Muscle of leg (tissue), 3 donors: ENCODE measurements at regions not wholly inside any gene's neighbourhood (a gene's known extent, or its start where the extent isn't known, plus 50 kb on each side); places are given as distances from the start of the nearest gene placed in this dataset.

Source experiments
- DNase-seq: peaks from one replicate; pipeline ENCODE4 v3.0.0; 2013
- H3K27ac ChIP-seq: one replicate; pipeline ENCODE4 v1.5.1; 2013; ENCODE audit warnings: mild to moderate bottlenecking, low read length, control low read depth
- H3K27me3 ChIP-seq: one replicate; pipeline ENCODE4 v1.6.1; 2013; ENCODE audit warnings: low read length; ENCODE audit not compliant: control insufficient read depth, insufficient read depth
- H3K36me3 ChIP-seq: one replicate; pipeline ENCODE4 v1.6.1; 2013; ENCODE audit warnings: low read length; ENCODE audit not compliant: control insufficient read depth, insufficient read depth
- H3K4me1 ChIP-seq: one replicate; pipeline ENCODE4 v1.6.1; 2013; ENCODE audit warnings: low read length; ENCODE audit not compliant: control insufficient read depth, insufficient read depth
- H3K4me3 ChIP-seq: one replicate; pipeline ENCODE4 v1.5.1; 2013; ENCODE audit warnings: low read length, control low read depth
- H3K9me3 ChIP-seq: replicated peaks from 2 replicates; pipeline ENCODE4 v1.6.1; 2013; ENCODE audit warnings: low read depth, low read length; ENCODE audit not compliant: control insufficient read depth
- WGBS: methylation state at CpG from one replicate; pipeline ENCODE4 v1.1.5; 2013; ENCODE audit warnings: missing lambda C conversion rate; ENCODE audit not compliant: insufficient coverage; 5-methylcytosine and 5-hydroxymethylcytosine counted together

DNA sequence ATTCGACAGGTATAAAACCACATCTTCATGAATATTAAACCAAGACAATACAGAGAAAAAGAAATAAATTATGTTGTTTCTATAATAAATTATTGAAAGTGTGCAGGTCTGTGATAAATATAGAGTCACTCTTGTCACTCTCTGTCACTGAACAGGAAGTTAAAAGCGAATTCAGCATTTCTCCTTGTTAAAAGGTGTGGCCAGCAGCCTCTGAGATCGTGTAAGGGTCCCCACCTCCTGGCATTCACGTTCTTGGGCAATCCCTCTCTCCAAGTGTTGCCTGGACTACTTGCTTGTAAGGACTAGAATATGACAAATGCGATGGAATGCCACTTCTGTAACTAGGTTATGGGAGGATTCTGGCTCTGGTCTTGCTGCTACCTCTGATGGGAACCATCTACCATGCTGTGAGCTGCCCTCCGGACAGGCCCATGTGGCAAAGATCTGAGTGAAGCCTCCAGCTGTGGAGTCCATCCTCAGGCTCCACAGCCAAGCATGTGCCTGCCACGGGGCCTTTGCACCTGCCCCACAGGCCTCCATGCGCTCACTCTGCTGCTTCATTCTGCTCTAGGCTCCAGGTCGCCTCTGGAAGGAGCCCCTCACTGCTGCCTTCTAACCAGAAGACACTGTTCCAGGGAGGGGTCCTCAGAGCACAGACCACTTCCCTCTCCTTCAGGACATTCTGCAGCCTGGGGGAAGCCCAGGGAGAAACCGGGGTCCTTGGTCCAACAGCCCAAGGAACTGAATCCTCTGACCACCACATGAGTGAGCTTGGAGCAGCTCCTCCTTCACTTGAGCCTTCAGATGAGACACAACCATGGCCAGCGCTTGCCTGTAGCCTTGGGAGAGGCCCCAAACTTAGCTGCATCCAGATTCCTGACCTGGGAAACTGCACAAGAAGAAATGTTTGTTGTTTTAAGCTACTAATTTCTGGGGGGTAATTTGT, 202.9 kb upstream of the HDAC4 start:
- 88% methylated on average over 7 of the region's 11 CpGs for WGBS
- Histone ChIP-seq H3K36me3 (no peaks in the 10 kb centered on the region), H3K27me3 (peaks cover 12% of the 10 kb centered on the region), H3K27ac (no peak overlapping the region), H3K4me3 (no peak overlapping the region), H3K4me1 (peaks cover 4% of the 10 kb centered on the region), H3K9me3 (no peaks in the 10 kb centered on the region)
- no peak for DNase-seq

DNA sequence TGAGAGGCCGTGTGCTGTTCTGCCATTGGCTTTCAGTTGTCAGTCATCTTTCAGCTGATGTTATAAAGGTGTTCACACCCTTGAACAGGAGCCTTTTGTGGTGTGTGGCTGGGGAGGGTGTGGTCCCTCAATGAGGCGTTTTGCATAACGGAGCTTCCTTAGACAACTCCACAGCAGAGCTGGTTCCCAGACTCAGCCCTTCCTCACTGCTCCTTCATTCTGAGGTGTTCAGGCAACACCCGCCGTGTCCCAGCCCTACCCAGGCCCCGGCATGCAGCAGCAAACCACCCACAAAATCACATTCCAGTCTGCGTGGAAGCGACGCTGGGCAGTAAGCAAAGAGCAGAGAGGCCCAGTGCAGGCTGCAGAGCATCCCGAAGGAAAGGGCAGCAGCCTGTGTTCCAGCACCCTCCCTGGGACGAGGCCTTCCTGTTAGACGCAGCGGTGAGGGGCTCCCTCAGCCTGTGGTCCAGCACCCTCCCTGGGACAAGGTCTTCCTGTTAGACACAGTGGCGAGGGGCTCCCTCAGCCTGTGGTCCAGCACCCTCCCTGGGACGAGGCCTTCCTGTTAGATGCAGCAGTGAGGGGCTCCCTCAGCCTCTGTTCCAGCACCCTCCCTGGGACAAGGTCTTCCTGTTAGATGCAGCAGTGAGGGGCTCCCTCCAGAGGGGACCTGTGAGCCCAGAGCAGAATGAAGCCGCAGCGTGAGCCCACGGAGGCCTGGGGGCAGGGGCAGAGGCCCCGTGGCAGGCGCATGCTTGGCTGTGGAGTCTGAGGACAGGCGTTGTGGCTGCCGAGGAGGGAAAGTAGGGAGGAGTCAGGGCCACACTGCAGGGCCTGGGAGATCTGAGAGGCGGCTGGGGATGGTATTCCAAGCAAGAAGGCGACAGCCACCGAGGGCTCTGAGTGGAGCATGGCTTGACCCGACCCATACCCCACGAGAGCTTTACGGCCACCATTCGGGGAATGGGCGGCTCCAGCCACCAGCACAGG, 201.8 kb upstream of the HDAC4 start:
- H3K36me3 ChIP-seq: no peaks in the 10 kb centered on the region
- H3K27me3 ChIP-seq: peaks cover 12% of the 10 kb centered on the region
- WGBS: 74% methylated on average over 28 of the region's 30 CpGs

DNA sequence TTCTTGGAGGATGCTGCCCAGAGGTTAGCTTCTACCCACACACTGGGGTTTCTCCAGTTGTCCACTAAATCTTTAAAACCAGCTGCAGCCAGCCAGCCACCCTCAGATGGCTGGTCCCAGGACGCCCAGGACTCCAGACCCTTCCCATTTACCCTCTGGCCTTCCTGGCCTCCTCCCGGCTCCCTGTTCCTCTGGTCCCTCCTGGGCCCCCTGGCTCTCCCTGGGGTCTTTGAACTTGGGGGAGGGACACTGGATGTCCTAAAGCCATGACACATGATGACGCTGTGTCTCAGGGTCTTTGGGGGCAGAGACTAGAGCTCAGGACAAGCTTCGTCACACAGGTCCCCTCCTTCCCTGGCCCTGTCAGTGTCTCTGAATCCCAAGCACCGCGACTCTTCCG, 201.1 kb upstream of the HDAC4 start:
- Histone ChIP-seq H3K36me3 (no peaks in the 10 kb centered on the region), H3K9me3 (no peaks in the 10 kb centered on the region), H3K4me1 (peaks cover 4% of the 10 kb centered on the region), H3K27ac (no peak overlapping the region), H3K27me3 (peaks cover 10% of the 10 kb centered on the region), H3K4me3 (no peak overlapping the region)
- DNase-seq: no peak
- 100% methylated on average over 5 of the region's 7 CpGs for WGBS

More for the DNA sequence above, 201.8 kb upstream of the HDAC4 start:
- peaks cover 4% of the 10 kb centered on the region for H3K4me1 ChIP-seq
- no peak overlapping the region for H3K27ac ChIP-seq
- no peak for DNase-seq
- H3K4me3 ChIP-seq: no peak overlapping the region
- H3K9me3 ChIP-seq: no peaks in the 10 kb centered on the region

DNA sequence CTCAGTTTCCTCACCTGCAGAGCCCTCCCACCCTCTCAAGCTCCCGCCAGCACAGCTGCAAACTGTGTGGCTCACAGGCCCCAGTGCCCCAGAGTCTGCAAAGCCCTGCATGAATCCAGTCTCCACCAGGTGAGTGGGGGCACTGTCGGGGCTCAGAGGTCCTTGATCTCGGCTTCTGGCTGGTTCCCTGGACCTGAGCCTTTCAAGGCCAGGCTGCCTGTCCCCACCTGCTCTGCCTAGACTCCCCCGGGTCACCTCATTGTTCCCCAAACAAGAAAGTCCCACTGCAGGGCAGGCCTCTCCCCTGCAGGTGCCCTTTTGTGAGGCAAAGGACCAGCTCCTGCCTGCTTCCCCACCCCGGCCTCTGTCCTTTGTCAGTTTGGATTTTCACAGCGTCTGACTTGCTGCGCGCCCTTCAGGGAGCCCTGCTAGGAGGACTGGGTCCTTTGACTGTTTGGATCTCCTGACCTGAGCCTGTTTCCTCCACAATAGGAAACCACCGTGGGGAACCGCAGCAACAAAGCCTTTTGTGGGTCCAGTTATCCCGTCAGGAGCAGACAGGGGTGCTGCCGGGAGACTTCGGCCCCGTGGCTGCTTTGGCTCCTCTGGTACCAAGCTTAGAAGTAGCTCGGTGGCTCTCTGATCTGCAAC, 200.5 kb upstream of the HDAC4 start:
- no peak for DNase-seq
- Histone ChIP-seq H3K4me3 (no peak overlapping the region), H3K27ac (no peak overlapping the region), H3K36me3 (no peaks in the 10 kb centered on the region), H3K9me3 (no peaks in the 10 kb centered on the region), H3K27me3 (peaks cover 10% of the 10 kb centered on the region), H3K4me1 (peaks cover 4% of the 10 kb centered on the region)
- WGBS: 78% methylated on average over 15 of the region's 15 CpGs

DNA sequence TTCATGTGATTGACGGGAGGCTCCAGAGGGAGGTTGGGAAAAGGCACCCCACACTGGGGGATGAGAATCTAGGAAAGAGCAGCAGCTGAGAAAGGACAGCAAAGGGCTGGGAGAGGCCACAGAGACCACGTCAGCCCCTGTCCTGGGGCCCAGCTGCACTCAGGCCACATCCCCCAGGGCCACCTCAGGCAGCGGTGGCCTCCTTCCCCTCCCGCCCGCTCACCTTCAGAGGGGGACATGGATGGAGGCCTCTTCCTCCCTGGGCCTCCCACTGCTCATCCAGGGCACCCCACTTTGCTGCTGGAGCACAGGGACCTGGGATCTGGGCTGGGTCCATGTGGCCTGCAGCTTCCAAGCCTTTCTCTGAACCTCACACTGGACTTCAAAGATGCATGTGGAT, 199.8 kb upstream of the HDAC4 start:
- Histone ChIP-seq H3K9me3 (no peaks in the 10 kb centered on the region), H3K27ac (no peak overlapping the region), H3K36me3 (no peaks in the 10 kb centered on the region), H3K4me1 (peaks cover 4% of the 10 kb centered on the region), H3K4me3 (no peak overlapping the region), H3K27me3 (peaks cover 10% of the 10 kb centered on the region)
- WGBS: 90% methylated on average over 4 of the region's 5 CpGs
- DNase-seq: no peak

DNA sequence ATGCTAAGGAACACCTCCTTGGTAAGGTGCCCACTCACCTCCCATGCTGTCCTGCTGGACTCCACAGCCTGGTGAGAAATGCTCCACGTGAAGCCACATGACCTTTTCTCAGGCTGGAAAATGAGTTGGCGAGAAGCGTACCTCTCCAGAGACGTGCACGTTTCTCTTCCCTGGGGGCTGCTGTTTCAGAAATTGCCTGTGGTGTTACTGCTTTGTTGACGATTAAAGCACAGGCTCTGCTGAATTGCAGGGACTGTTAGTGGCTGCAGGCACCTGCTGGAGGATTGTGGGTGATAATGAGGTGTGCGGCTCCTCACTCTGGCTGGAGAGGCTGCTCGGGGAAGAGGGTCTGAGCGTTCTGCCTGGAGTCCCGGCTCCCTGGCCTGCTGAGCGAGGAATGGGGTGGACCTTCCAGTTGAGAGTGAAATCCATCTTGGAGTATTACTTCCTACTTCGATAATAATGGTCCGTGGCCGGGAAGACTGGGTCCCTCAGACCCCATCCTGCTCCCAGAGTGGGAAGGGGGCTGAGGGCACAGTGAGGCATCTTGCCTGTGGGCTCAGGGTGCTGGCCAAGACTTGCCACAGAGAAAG, 199.3 kb upstream of the HDAC4 start:
- 50% methylated on average over 14 of the region's 14 CpGs for WGBS
- Histone ChIP-seq H3K36me3 (no peaks in the 10 kb centered on the region), H3K9me3 (no peaks in the 10 kb centered on the region), H3K27me3 (peaks cover 10% of the 10 kb centered on the region), H3K4me3 (no peak overlapping the region), H3K4me1 (peaks cover 4% of the 10 kb centered on the region), H3K27ac (no peak overlapping the region)
- DNase-seq: no peak

DNA sequence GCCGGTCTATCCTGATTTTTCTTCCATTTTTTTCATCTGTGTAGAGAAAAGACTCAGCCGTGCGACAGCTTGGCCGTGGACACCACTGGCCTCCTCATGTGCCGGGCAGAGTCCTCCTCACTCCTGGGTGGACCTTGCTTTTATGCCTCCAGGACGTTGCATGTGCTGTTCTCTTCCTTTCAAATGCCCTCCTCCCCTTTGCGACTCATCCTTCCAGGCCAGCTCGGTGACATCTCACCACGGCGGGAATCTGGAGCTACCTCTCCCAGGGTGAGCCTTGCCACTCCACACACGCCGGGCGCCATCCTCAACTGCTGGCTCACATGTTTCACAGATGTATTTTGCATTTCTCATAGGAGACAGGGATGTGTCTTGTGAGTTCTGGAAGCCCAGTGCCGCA, 198.5 kb upstream of the HDAC4 start:
- WGBS: 81% methylated on average over 10 of the region's 14 CpGs
- DNase-seq: no peak
- H3K27ac ChIP-seq: no peak overlapping the region
- no peaks in the 10 kb centered on the region for H3K9me3 ChIP-seq
- H3K36me3 ChIP-seq: no peaks in the 10 kb centered on the region
- H3K4me3 ChIP-seq: no peak overlapping the region
- peaks cover 4% of the 10 kb centered on the region for H3K4me1 ChIP-seq
- H3K27me3 ChIP-seq: peaks cover 10% of the 10 kb centered on the region

DNA sequence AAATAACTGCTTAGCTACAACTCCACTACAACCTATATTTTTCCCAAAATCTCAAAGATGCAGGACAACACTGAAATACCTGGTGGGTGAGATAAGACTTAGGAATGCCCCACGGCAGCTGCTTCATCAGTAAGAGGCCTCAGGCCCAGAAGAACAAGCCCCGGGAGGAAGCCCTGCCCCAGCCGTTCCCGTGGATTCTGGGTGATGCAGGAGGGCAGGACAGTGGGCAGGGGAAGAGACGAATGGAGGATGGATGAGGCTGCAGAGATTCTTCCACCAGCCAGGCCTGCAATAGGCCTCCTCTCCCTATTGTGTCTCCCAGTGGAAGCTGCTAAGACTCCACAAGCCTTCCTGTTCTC, 197.9 kb upstream of the HDAC4 start:
- no peak for DNase-seq

DNA sequence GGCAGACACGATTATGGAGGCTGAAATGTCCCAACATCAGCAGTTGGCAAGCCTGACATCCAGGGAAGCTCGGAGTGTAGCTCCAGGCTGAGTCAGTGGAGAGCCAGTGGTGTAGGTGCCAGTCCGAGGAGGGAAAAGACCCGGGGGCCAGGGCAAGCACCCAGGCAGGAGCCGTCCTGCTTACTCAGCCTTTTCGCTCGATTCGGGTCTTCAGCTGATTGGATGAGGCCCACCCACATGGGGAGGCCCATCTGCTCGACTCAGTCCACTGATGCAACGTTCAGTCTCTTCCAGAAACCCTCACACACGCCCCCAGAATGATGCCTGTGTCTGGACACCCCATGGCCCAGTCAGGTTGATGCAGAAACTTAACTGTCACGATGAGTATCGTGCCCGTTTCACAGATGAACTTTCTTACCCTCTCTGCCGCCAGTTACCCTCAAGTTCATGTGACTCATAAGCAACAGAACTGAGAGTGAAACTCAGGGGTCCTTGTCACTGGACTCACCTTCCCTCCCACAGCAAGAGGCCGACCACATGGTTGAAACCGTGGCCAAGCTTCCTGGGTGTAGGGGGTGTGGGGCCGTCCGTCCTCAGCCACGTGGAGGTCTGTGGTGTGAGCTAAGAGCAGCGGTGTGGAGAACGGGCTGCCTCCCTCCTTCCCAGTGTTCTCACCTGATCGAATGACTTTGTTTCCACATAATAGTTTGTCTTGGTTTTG, 197.4 kb upstream of the HDAC4 start:
- H3K27me3 ChIP-seq: peaks cover 5% of the 10 kb centered on the region
- H3K9me3 ChIP-seq: no peaks in the 10 kb centered on the region
- no peaks in the 10 kb centered on the region for H3K36me3 ChIP-seq
- H3K4me3 ChIP-seq: no peak overlapping the region
- no peak for DNase-seq
- no peak overlapping the region for H3K27ac ChIP-seq
- WGBS: 91% methylated on average over 16 of the region's 23 CpGs
- H3K4me1 ChIP-seq: peaks cover 4% of the 10 kb centered on the region

More for the DNA sequence above, 197.9 kb upstream of the HDAC4 start:
- Histone ChIP-seq H3K9me3 (no peaks in the 10 kb centered on the region), H3K36me3 (no peaks in the 10 kb centered on the region), H3K27me3 (peaks cover 6% of the 10 kb centered on the region), H3K27ac (no peak overlapping the region), H3K4me1 (peaks cover 4% of the 10 kb centered on the region), H3K4me3 (no peak overlapping the region)
- WGBS: 78% methylated on average over 2 of the region's 5 CpGs
